Ovary (tissue), 7 donors: ENCODE measurements at regions not wholly inside any gene's neighbourhood (a gene's known extent, or its start where the extent isn't known, plus 50 kb on each side); places are given as distances from the start of the nearest gene placed in this dataset.

Experiments used
- DNase-seq, 5 donors: peaks; one replicate each; pipeline ENCODE4 v3.0.0-alpha.2; 2019 to 2020
- H3K27ac ChIP-seq, 2 donors: fragments of 200-600 bp; one replicate each; pipeline versions ENCODE4 v1.5.1 to v1.8.0; 2019 to 2022
- H3K27me3 ChIP-seq: fragments of 200-600 bp; one replicate; pipeline ENCODE4 v1.8.0; 2022
- H3K36me3 ChIP-seq: fragments of 200-600 bp; sonication (generic); one replicate; pipeline ENCODE4 v1.5.1; 2019
- H3K4me1 ChIP-seq: one replicate; pipeline ENCODE4 v1.8.1; 2013; ENCODE audit warnings: mild to moderate bottlenecking, moderate library complexity; ENCODE audit not compliant: insufficient read depth
- H3K4me3 ChIP-seq: fragments of 200-600 bp; sonication (generic); one replicate; pipeline ENCODE4 v1.5.1; 2017
- H3K9me3 ChIP-seq, 2 donors: fragments of 200-600 bp in 1 of 2; sonication (generic) in 1 of 2; one replicate each; pipeline versions ENCODE4 v1.5.1 to v1.8.1; 2013 to 2019; ENCODE audit warnings: mild to moderate bottlenecking in 1 of 2, moderate library complexity in 1 of 2
- CTCF ChIP-seq, 3 donors: fragments of 450-650 bp in 2 of 3; fragments of 200-600 bp in 1 of 3; IDR thresholded peaks; one replicate each; pipeline versions ENCODE4 v1.5.1 to v1.8.0; 2016 to 2022; ENCODE audit warnings: antibody characterized with exemption in 3 of 3, mild to moderate bottlenecking in 1 of 3
- EP300 ChIP-seq: sonication (generic); formaldehyde crosslinking; IDR thresholded peaks from one replicate; pipeline ENCODE4 v1.6.1; 2017; ENCODE audit warnings: antibody characterized with exemption
- POLR2A ChIP-seq: fragments of 450-650 bp; IDR thresholded peaks from one replicate; pipeline ENCODE4 v1.6.1; 2017; ENCODE audit warnings: antibody characterized with exemption, mild to moderate bottlenecking, moderate library complexity
- WGBS, 3 donors: extraction: QIAGEN DNeasy Blood & Tissue Kit in 1 of 3; methylation state at CpG; one replicate each; pipeline versions ENCODE4 v1.1.5 to v1.1.7; 2013 to 2017; 5-methylcytosine and 5-hydroxymethylcytosine counted together
- intact Hi-C, 4 donors: fragments of 100-400 bp; cut with DNase I; formaldehyde crosslinking; loops; one replicate each; pipeline versions ENCODE4 v1.11.0 to v1.15.1; 2022 to 2023
- donor health status: DM: no; HTN: no; CAD: no; lungs with moderate emphysema.
- donor health status: DM: no; HTN: no; CAD: no.
- donor health status: Bipolar disorder and iron deficiency.
- donor health status: DM: no; HTN: no; CAD: no.
- donor health status: DM: yes; HTN: yes; CAD: no.

DNA sequence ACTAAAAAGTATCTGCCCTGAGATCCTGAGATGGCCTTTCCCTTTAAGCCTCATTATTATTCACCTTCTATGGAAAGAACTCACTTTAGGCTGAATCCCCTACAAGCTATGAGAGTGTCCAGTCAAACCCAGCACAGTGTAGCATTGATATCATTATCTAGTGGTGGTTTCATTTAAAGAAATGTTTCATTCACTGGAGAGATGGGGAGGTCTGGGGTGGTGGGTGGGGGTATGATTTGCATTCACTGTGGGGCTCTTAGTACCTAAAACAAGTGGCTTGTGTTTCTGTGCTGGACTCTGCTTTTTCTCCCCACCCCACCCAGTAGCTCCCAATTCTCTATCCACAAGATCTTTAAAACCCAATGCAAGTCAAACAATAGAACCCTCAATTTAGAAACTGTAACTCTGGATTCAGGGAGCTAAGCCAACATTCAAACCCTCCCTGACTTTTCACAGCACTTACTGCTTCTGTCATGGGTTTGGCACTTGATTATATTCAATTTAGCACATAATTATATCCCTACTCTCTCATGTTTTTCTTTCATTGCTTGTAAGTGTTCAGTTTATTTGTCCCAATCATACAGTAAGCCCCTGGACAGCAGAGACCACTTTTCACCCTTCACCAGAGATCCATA lies 310.5 kb upstream of the THBS1 start:
- Histone ChIP-seq H3K4me1 (no peaks in the 10 kb centered on the region), H3K9me3 (no peaks in the 10 kb centered on the region), H3K4me3 (no peak overlapping the region), H3K27ac (no peak overlapping the region), H3K36me3 (no peaks in the 10 kb centered on the region), H3K27me3 (no peaks in the 10 kb centered on the region)
- no peak for TF ChIP-seq EP300
- TF ChIP-seq POLR2A = no peak
- TF ChIP-seq CTCF (IDR thresholded peaks at IDR 0.05) = no peak
- no peak for DNase-seq
- intact Hi-C loops = no loop called here

DNA sequence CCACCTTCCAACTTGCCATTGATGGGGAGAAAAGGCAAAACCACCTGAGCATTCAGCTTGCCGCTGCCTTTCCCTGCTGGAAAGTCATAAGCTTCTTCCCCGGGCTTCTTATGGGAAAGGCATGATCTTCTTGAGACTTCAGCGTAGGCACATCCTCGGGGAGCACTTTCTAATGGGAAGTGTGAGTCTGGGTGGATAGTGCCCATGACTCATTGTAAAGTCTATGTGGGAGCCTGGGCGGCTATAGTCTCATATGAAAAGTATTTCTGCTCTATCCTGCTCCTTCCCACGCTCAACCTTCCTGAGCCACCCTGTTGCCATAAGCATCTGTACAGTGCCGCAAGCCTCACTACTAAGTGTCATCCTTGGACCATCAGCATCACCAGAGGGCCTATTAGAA lies 309.9 kb upstream of the THBS1 start:
- TF ChIP-seq POLR2A = no peak
- no peak for TF ChIP-seq EP300
- TF ChIP-seq CTCF (IDR thresholded peaks at IDR 0.05) = no peak
- H3K9me3 ChIP-seq = no peaks in the 10 kb centered on the region
- H3K27ac ChIP-seq = no peak overlapping the region
- H3K27me3 ChIP-seq = no peaks in the 10 kb centered on the region
- 81 to 96% (median 85%) methylated on average over 7 of the region's 7 CpGs for WGBS, 3 donors
- no peaks in the 10 kb centered on the region for H3K4me1 ChIP-seq
- no peak for DNase-seq
- H3K4me3 ChIP-seq = no peak overlapping the region
- intact Hi-C loops = no loop called here
- H3K36me3 ChIP-seq = no peaks in the 10 kb centered on the region

DNA sequence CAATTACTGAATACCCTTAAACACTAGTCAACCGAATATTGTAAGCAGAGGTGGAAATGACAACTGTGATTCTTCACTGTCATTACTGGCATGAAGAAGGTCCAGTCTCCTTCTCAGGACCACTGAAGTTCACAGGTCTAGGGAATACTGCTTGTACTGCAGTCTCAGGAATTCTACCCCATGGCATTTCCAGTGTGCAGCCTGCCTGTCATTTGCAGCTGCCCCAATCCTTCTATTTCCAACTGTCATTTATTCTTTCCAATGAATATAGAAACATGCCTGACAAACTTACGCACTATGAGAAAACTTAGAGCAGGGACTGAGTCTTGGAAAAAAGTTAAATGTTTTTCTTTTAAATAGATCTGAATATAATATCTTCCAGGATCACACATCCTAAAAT lies 308.0 kb upstream of the THBS1 start:
- H3K36me3 ChIP-seq = no peaks in the 10 kb centered on the region
- 96 to 99% (median 98%) methylated on average over 2 of the region's 2 CpGs for WGBS, 3 donors
- no peak overlapping the region for H3K27ac ChIP-seq
- H3K4me1 ChIP-seq = no peaks in the 10 kb centered on the region
- intact Hi-C loops = no loop called here
- TF ChIP-seq POLR2A (no peak), CTCF (IDR thresholded peaks at IDR 0.05) (no peak), EP300 (no peak)
- DNase-seq = no peak
- H3K27me3 ChIP-seq = no peaks in the 10 kb centered on the region
- H3K4me3 ChIP-seq = no peak overlapping the region
- H3K9me3 ChIP-seq = no peaks in the 10 kb centered on the region

GRCh38 chr15:39273717-39274411 lies 307.0 kb upstream of the THBS1 start:
- H3K36me3 ChIP-seq = no peaks in the 10 kb centered on the region
- no peaks in the 10 kb centered on the region for H3K4me1 ChIP-seq
- DNase-seq = no peak
- H3K9me3 ChIP-seq = no peaks in the 10 kb centered on the region
- intact Hi-C loops = no loop called here
- TF ChIP-seq EP300 (no peak), POLR2A (no peak)
- 52 to 55% (median 52%) methylated on average over 4 of the region's 4 CpGs for WGBS, 3 donors
- H3K27ac ChIP-seq = no peak overlapping the region
- H3K4me3 ChIP-seq = no peak overlapping the region
- no peaks in the 10 kb centered on the region for H3K27me3 ChIP-seq

DNA sequence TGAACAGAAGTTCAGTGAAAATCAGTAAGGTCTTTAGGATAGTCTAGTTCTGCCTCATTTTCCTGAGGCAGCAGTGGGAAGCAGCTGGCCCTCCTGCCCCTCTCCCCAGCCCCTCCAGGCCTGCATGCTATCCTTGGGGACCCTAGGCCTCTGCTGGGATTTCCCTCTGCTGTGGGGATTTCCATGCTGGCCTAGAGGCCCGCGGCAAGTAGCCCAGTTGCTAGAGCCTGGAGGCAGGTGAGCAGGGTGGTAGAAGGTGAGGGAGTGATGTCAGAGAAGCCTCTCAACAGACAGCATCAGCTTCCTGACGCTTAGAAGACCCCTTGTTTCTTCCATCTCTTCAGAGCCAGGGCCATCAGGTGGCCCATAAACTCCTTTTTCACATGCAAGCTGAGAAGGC lies 305.8 kb upstream of the THBS1 start:
- Histone ChIP-seq H3K4me3 (no peak overlapping the region), H3K27me3 (no peaks in the 10 kb centered on the region), H3K9me3 (no peaks in the 10 kb centered on the region), H3K36me3 (no peaks in the 10 kb centered on the region), H3K27ac (no peak overlapping the region), H3K4me1 (no peaks in the 10 kb centered on the region)
- 88 to 90% (median 88%) methylated on average over 3 of the region's 3 CpGs for WGBS, 3 donors
- DNase-seq = no peak
- intact Hi-C loops = no loop called here
- TF ChIP-seq POLR2A (no peak), CTCF (IDR thresholded peaks at IDR 0.05) (no peak), EP300 (no peak)
